H1 (cell line): ENCODE measurements at regions not wholly inside any gene's neighbourhood (a gene's known extent, or its start where the extent isn't known, plus 50 kb on each side); places are given as distances from the start of the nearest gene placed in this dataset.

Experiments
- ASH2L ChIP-seq: fragments of 200-600, 300-600 bp; sonication (generic); IDR thresholded peaks from one replicate; pipeline ENCODE4 v1.7.1; 2017; ENCODE audit warnings: low read length
- CBX8 ChIP-seq: fragments of 300-800, 300-1000 bp; sonication (generic); IDR thresholded peaks from 2 replicates; pipeline ENCODE4 v1.7.1; 2016; ENCODE audit warnings: low read depth, low read length, borderline replicate concordance
- CREB1 ChIP-seq: IDR thresholded peaks from 2 replicates; pipeline ENCODE4 v1.6.1; 2012; ENCODE audit warnings: inconsistent platforms
- EGR1 ChIP-seq: IDR thresholded peaks from 2 replicates; pipeline ENCODE4 v1.6.1; 2011; ENCODE audit warnings: low read depth, low read length, borderline replicate concordance
- EP300 ChIP-seq, 2 experiments: IDR thresholded peaks; 1 replicate in 1 of 2; 2 replicates in 1 of 2; pipeline ENCODE4 v1.6.1; 2011 to 2012; ENCODE audit warnings: low read depth in 2 of 2, low read length in 2 of 2, mild to moderate bottlenecking in 2 of 2, borderline replicate concordance in 1 of 2, inconsistent platforms in 1 of 2, moderate library complexity in 1 of 2
- HDAC2 ChIP-seq, 2 experiments: fragments of 300-600 bp in 1 of 2; sonication (generic) in 1 of 2; IDR thresholded peaks; 2 replicates each; pipeline ENCODE4 v1.6.1; 2011 to 2012; ENCODE audit warnings: low read depth in 2 of 2, low read length in 2 of 2, mild to moderate bottlenecking in 2 of 2, moderate library complexity in 2 of 2, borderline replicate concordance in 1 of 2, inconsistent platforms in 1 of 2
- JUN ChIP-seq: IDR thresholded peaks from 2 replicates; pipeline ENCODE4 v1.6.1; 2011; ENCODE audit warnings: low read depth, mild to moderate bottlenecking, improper control_type of control experiment, low read length
- MAX ChIP-seq: IDR thresholded peaks from 2 replicates; pipeline ENCODE4 v1.6.1; 2012; ENCODE audit warnings: inconsistent platforms
- NANOG ChIP-seq: IDR thresholded peaks from 2 replicates; pipeline ENCODE4 v1.6.1; 2011; ENCODE audit warnings: low read length, low read depth, mild to moderate bottlenecking, inconsistent platforms; ENCODE audit not compliant: insufficient read depth, poor library complexity, severe bottlenecking
- POU5F1 ChIP-seq: IDR thresholded peaks from 2 replicates; pipeline ENCODE4 v1.6.1; 2011; ENCODE audit warnings: low read depth, mild to moderate bottlenecking, low read length, moderate library complexity
- SIN3A ChIP-seq, 2 experiments: IDR thresholded peaks in 1 of 2; conservative IDR thresholded peaks in 1 of 2; 2 replicates each; pipeline ENCODE4 v1.6.1; 2011 to 2012; ENCODE audit warnings: low read length in 2 of 2, improper control_type of control experiment in 1 of 2, low read depth in 1 of 2, mild to moderate bottlenecking in 1 of 2
- USF2 ChIP-seq: IDR thresholded peaks from 2 replicates; pipeline ENCODE4 v1.6.1; 2011; ENCODE audit warnings: low read length, improper control_type of control experiment

- TF ChIP-seq JUN, result no peak
- TF ChIP-seq ASH2L, result peak; percentile 61
- no peak for TF ChIP-seq CBX8
- no peak for TF ChIP-seq EP300 (IDR thresholded peaks at IDR 0.05; ENCODE audit: borderline replicate concordance in 1 of 2, low read depth in 2 of 2, low read length in 2 of 2)
- no peak for TF ChIP-seq MAX
- TF ChIP-seq NANOG, result no peak
- no peak for TF ChIP-seq USF2
- peak; percentile 65 to 74; a peak in 2 of 4 replicates for TF ChIP-seq HDAC2 (IDR thresholded peaks at IDR 0.05; ENCODE audit: borderline replicate concordance in 1 of 2, low read depth in 2 of 2, low read length in 2 of 2)
- no peak for TF ChIP-seq EGR1
- no peak; the same call in 1 of the 2 replicates for TF ChIP-seq CREB1
- TF ChIP-seq SIN3A (conservative IDR thresholded peaks at IDR 0.05 in 1 of 2, IDR thresholded peaks at IDR 0.05 in 1 of 2; ENCODE audit: low read depth in 1 of 2, low read length in 2 of 2), result no peak
- TF ChIP-seq POU5F1, result no peak
Observed at GRCh38 chr17:30600060-30600829, 123.0 kb downstream of the GOSR1 start (continued).
